HG02970 (cell line): ENCODE measurements at regions not wholly inside any gene's neighbourhood (a gene's known extent, or its start where the extent isn't known, plus 50 kb on each side); places are given as distances from the start of the nearest gene placed in this dataset.
"Not testable (repeated sequence)": the region's sequence is repeated elsewhere in the genome, so short reads cannot be mapped to it uniquely, and the experiment has no call there.

Experiments used
- ATAC-seq: cut with Tn5 transposase; IDR thresholded peaks from one replicate; pipeline ENCODE4 v1.9.1; 2021; ENCODE audit warnings: mild to moderate bottlenecking, moderate library complexity, moderate number of reproducible peaks; ENCODE audit not compliant: unreplicated experiment, low FRiP score

DNA sequence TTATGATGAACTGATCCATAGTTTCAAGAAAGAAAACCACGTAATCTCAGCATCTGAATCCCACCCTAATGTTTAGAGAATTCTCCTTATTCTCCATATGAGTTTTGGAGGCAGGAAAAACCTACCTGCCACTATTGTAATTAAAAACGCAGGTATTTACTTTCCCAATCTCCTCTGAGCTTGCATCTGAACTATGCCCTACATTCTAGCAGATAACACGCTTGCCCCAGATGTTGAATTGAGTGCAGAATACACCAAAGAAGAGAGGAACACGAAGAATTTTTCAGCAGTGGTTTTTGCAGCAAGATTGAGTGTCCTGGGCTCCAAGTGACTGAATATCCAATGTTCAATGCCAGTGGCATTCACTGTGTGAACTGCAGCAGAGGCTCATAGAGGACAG, 182.4 kb downstream of the COX18 start:
- no peak for ATAC-seq

DNA sequence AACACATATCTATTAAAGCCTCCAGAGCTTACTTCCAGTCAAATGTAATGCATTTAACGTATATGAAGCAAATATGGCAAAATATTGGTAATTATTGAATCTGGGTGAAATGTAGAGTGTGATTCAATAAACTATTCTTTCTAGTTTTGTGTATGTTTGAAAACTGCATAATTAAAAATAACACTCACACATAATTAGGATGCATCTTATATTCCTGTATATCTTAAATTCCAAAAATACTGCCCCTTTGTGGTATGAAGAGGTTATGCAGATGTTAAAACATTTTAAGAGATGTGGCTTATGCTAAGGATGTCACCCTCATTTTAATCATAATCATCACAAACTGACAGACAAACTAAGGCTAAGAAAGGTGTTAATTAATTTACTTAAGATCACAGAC, 182.9 kb downstream of the COX18 start:
- ATAC-seq, result no peak

DNA sequence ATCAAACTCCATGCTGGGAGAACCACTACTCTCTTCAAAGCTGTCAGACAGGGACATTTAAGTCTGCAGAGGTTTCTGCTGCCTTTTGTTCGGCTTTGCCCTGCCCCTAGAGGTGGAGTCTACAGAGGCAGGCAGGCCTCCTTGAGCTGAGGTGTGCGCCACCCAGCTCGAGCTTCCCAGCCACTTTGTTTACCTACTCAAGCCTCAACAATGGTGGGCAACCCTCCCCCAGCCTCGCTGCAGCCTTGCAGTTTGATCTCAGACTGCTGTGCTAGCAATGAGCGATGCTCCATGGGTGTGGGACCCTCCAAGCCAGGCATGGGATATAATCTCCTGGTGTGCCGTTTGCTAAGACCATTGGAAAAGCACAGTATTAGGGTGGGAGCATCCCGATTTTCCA, 185.3 kb downstream of the COX18 start:
- not testable (repeated sequence) for ATAC-seq

DNA sequence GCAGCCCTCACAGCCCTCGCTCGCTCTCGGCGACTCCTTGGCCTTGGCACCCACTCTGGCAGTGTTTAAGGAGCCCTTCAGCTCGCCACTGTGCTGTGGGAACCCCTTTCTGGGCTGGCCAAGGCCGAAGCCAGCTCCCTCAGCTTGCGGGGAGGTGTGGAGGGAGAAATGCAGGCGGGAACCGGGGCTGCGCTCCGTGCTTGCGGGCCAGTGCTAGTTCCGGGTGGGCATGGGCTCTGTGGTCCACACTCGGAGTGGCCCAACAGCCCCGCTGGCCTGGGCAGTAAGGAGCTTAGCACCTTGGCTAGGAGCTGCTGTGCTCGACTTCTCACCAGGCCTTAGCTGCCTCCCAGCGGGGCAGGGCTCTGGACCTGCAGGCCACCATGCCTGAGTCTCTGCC, 192.6 kb downstream of the COX18 start:
- no peak for ATAC-seq

DNA sequence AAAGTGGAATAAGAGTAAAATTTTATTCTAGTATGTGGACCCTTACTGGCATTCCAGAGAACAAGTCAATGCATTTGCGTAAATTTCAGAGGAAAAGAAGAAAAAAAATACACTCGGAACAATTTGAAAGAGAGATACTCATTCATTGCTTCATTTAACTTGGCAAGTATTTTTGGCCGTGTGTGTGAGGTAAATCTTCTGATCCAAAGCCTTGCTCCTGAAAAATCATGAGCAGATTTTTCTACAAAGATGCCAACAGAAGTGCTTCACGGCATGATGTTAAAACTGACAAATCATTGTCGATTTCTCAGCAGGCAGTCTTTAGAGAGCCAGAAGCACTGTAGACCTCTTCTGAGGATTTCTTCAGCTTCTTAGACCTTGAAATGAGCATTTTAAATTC, 194.0 kb downstream of the COX18 start:
- ATAC-seq, result no peak

DNA sequence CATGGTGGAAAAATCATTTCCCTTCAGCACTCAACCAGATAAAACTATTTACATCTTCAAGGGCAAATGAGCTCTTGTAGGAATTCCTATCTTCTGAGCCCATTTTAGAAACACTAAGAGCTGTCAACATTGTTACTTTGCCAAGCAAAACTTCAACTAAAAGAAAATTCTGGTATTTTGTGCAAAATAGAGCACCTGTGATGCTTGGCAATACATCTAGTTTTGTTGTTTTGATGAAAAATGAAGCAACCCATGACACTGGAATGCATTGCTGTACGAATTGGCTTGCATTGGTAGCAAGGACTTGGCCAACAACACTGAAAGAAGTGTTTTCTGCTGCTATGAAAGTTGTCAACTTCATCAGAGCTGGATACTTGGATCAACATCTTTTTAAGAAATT, 194.4 kb downstream of the COX18 start:
- no peak for ATAC-seq

DNA sequence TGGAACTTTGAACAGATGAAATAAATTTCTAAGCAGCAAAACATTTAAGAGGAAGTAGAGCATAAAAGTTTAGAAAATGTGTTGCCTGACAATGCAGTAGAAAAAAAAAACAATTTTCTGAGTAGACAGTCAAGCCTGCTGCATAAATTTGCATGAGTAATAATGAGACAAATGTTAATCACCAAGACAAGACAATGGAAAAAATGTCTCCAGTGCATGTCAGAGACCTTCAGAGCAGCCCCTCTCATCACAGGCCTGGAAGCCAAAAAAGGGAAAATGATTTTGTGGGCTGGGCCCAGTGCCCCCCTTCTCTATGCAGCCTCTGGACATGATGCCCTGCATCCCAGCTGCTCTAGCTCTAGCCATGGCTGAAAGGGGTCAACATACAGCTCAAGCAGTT, 204.6 kb downstream of the COX18 start:
- ATAC-seq, result no peak

DNA sequence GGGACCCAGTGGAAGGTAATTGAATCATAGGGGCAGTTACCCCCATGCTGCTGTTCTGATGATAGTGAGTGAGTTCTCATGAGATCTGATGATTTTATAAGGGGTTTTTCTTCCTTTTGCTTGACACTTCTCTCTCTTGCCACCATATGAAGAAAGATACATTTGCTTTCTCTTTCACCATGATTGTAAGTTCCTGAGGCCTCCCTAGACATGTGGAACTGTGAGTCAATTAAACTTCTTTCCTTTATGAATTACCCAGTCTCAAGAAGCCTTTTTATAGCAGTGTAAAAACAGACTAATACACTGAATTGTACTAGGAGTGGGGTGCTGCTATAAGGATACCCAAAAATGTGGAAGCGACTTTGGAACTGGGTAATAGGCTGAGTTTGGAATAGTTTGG, 205.2 kb downstream of the COX18 start:
- not testable (repeated sequence) for ATAC-seq

DNA sequence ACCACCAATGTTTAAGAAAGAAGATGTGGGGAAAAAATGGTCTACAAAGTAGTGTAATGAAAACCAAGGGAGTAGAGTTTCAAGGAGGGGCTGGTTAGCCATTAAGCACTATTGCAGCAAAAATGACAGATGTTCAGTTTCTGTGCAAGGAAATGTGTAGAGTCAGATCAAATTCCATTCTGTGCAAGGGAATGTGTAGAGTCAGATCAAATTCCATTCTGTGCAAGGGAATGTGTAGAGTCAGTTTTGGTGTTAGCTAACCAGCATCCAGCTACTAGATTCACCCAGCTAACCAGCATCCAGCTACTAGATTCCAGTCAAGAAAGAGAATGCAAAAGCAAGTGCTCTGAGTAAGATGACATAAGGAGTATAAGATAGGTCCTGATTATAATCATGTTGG, 208.8 kb downstream of the COX18 start:
- ATAC-seq, result no peak

DNA sequence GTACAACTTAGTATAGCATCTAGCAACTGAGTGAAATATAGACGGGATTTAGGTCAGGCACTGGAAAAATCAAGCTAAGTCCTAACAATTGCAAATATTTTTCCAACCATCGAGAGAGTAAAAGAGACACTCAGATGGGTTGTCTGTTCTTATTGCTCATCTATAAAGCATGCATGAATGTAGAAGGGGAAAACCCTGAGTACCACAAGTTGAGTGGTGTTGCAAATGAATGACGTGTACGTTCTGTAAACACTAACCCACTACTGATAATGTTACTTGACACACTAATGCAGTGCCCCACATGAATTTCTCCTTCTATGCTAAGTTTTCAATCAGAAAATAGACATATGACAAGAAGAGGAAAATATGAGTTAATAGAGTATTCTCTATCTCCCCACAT, 211.2 kb downstream of the COX18 start:
- no peak for ATAC-seq

DNA sequence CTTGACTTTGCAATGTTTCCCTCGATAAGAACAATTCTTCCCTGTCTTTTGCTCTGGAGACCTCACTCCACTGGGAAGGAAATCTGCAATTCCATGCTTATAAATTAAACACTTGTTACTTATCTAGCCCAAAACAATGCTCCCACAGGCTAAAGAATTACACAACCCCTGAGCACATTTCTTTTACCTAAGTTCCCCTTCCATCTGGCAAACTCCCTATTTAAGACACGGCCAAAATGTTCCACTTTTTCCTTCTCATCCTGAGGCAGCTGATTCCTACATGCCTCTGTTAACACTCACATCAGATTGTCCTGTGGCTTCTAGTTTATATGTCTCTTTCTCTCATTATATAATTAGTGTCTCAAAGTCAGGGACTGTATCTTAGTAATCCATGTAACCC, 211.7 kb downstream of the COX18 start:
- ATAC-seq, result no peak

DNA sequence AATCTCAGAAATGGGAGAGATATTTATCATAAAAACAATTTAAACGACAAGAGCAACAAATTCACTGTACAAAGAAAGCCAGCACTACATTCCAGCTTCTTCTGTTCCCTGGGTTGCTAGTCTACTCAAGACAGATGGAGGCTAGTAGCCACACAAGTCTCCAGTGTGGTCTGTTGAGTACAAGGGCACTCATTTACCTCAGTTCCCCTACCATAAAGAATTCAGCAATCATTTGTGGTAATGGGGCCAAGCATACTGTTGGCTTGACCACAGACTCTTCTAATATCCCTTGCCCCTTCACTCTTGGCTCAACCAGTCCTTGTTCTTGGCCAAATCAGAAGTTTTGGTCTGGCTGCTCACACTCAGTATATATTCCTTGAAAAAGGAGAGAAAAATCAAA, 212.3 kb downstream of the COX18 start:
- no peak for ATAC-seq

DNA sequence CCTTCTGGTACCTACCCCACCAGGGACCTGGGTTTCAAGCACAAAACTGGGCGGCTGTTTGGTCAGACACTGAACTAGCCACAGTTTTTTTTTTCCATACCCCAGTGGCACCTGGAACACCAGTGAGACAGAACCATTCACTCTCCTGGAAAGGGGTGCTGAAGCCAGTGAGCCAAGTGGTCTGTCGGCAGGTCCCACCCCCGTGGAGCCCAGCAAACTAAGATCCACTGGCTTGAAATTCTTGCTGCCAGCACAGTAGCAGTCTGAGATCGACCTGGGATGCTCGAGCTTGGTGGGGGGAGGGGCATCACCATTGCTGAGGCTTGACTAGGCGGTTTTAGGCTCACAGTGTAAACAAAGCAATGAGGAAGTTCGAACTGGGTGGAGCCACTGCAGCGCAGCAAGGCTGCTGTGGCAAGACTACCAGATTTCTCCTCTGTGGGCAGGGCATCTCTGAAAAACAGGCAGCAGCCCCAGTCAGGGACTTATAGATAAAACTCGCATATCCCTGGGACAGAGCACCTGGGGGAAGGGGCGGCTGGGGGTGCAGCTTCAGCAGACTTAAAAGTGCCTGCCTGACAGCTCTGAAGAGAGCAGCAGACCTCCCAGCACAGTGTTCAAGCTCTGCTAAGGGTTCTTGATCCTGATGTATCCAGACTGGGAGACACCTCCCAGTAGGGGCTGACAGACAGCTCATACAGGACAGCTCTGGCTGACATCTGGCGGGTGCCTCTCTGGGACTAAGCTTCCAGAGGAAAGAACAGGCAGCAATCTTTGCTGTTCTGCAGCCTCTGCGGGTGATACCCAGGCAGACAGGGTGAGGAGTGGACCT, 223.0 kb downstream of the COX18 start:
- ATAC-seq, result no peak

DNA sequence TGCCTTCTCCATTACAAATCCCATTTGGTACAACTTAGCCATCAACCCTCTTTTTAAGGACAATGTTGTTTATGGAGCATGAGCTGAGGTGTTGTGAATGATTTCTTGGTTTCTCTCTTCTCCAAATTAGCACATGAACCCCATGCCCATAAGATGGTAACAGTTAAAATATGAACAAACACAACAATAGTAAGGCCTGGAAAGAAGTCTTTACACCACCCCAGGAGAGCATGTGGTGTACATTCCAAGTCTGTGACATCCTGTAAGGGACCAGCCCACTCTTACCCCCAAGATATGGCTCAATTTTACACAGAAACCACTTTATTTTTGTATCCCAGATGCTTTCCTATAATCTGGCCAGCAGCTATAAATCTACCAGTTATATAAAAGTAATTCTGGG, 226.1 kb downstream of the COX18 start:
- ATAC-seq, result no peak

DNA sequence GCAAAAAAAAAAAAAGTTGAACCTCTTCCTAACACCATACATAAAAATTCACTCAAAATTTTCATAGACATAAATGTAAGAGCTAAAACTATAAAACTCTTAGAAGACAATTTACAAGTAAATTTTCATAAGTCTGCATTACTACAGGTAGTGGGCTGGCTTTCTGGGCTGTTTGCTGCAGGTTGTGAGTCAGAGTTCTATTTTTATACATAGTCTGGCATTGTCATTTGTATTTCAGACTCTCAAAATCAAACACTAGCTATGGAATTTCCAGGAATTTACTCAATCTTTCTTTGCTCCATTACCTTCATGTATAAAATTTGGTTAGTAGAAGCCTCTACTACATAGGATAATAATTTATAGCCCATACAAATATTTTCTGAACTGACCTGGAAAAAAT, 227.2 kb downstream of the COX18 start:
- ATAC-seq, result no peak

DNA sequence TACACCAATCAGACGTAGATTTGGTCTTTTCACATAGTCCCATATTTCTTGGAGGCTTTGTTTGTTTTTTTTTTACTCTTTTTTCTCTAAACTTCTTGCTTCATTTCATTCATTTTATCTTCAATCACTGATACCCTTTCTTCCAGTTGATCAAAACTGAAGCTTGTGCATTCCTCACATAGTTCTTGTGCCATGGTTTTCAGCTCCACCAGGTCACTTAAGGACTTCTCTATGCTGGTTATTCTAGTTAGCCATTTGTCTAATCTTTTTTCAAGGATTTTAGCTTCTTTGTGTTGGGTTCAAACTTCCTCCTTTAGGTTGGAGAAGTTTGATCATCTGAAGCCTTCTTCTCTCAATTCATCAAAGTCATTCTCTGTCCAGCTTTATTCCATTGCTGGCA, 229.3 kb downstream of the COX18 start:
- not testable (repeated sequence) for ATAC-seq

DNA sequence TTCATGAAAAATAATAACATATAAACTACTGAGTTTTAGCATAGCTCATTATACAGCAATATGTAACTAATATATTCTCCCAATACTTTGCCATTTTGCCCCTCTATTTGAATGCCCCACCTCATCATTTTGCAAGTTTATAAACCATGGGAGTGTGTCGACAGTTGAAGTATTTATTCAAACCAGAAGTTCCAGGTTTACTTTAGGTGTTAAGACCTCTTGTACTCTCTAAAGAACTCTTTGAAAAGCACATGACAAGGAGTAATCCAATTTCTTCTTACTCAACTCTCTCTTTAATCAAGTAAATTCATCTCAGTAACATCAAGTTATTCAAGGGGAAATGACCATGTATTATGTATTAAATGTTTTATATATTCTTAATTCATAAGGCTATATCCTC, 240.7 kb downstream of the COX18 start:
- no peak for ATAC-seq

DNA sequence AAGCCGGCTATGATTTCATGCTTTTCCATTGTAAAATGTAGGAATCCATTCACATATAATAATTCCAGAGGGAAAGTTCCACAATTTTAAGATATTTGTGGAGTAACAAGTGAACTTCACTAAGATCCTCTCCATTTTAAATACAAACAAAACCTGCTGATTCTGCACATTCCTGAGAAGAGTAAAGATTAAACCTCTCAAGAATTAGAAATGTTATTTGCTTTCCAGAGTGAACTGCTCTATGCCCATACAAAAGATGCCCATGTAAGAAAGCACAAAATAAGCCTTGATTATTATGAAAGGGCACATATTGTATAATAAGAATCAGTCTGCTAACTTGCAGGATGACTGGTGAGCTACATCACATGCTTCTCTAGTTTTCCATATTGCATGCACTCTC, 241.5 kb downstream of the COX18 start:
- ATAC-seq, result no peak

DNA sequence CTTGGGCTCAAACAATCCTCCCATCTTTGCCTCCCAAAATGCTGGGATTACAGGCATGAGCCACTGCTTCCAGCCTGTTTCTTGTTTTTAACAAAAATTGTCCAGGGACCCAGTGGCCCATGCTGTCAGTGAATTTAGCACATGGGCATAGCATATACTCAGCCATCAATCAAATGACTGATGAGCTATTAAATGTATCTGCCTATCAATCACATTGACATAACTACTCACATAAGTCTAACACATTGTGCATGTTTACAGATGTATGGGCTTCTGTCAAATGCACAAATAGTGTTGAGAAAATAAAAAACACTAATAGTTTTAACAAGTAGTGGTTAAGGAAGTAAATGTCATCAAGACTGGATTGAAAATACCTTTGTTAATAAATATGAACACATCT, 249.4 kb downstream of the COX18 start:
- ATAC-seq, result no peak

DNA sequence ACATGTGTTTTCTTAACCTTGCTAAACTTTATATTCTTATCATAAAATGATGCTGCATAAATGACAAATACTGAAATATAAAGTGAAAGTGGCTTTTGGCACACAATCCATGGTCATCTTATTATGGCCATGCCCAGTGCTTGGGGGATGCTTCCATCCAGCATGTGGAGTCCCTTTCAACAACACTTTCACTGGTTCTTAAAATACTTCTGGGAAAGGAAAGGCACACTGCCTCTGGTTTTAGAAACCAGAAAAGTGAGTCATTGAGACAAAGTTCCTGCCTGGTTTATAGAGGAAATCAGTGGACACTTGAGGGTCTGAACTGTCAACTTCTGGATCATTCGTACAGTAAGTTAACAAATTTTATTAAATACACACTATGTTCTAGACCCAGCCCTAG, 248.0 kb upstream of the ADAMTS3 start:
- no peak for ATAC-seq

DNA sequence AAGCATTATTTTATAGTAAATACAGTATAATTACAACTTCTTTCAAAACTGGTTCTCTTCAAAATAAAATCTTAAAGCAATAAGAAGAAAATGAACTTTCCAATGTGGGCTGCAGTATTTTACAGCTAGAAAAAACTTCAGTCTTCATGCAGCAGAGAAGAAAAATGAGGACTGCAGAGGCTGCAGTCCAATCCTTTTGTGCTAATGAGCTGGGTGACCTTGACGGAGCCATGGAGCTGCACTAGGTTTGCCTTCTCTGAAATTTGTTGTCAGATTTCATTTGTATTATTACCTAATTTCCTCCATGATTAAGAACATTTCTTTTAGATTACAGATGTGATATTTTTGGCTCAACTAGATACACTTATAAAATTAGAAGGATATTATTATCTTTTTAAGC, 245.2 kb upstream of the ADAMTS3 start:
- ATAC-seq, result no peak

DNA sequence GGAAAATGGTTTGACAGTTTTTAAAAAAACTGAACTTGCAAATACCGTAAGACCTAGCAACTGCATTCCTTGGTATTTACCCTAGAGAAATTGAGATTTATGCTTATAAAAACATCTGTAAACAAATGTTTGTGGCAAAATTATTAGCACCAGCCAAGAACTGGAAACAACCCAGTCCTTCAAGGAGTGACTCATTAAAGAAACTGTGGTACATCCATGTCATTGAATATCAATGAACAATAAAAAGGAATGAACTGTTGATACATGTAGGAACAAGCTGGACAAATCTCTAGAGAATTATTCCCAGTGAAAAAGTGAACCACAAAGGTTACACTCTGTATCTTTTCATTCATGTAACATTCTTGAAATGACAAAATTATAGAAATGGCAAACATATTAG, 240.2 kb upstream of the ADAMTS3 start:
- ATAC-seq, result no peak

DNA sequence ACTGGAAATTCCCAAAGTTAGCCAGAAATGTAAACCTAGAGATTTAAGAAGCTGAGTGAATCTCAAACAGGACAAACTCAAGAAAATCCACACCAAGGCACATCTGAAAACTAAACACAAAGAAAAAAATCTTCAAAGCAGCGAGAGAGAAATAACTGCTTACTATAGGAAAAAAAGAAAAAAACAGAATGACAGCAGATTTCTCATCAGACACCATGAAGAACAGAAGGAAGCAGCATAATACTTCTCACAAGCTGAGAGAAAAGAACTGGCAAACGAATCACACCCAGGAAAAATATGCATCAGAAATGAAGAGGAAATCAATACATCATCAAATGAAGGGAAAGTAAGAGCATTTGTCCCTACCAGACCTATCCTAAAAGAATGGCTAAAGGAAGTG, 236.3 kb upstream of the ADAMTS3 start:
- no peak for ATAC-seq
